ENCODE measurements at regions not wholly inside any gene's neighbourhood (a gene's known extent, or its start where the extent isn't known, plus 50 kb on each side); places are given as distances from the start of the nearest gene placed in this dataset.

- DNase-seq, result no peak
Observed at GRCh38 chr20:12763406-12763805, 245.4 kb upstream of the SPTLC3 start.

GRCh38 chr20:12764053-12764452 is 244.7 kb upstream of the SPTLC3 start:
- no peak for DNase-seq

DNA sequence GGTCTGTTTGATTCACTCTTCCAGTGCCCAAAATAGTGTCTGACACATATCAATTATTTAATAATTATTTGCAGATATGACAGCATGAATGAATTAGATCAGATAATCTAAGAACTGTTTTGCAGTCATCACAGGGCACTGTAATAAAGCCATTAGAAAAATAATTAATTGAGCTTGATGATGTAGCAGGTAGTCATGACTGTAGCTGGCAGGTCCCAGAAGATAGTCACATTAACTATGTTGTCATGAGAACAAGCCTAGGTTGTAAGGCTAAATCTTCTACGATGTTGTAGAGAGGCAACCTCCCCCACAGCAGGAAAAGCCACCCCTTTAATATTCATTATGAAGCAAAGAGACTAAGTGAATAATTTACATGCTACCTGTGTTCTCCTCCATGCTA is 243.9 kb upstream of the SPTLC3 start:
- no peak for DNase-seq

DNA sequence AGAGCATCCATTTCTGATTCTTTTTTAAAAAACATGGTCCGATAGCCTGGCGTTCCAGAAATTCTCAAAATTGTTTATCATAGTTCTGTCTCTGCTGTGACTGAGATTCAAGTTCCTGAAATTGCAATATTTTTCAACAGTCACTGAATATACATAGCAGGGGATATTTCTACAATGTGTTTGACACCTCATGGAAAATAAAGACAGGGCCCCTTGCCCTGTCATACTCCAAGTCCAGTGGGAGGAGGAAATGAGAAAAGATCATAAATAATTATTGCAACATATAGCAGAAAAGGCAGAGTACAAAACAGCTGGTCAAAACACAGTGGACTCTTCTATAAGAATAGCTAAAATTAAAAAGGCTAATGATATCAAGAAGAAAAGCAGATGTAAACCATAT is 234.8 kb upstream of the SPTLC3 start:
- no peak for DNase-seq

DNA sequence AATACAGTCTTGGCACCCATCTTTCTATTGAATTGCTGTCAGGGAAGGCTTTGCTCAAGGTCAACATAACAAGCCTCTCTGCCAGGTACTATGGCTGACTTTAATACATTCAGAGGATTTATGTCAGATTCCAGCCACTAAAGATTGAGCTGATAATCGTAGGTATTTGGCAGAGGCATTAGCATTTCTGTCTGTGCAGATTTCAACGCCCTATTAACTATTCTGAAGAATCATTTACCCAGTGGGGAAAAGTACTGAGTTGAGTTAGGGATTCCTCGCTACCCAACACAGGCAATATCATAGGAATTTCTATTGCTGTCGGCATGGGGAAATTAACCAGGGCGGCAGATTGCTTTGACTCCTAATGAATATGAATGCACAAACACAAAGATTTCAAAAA is 233.7 kb upstream of the SPTLC3 start:
- DNase-seq, result no peak

- DNase-seq, result no peak
Observed at GRCh38 chr20:12777016-12777415, 231.8 kb upstream of the SPTLC3 start.

DNA sequence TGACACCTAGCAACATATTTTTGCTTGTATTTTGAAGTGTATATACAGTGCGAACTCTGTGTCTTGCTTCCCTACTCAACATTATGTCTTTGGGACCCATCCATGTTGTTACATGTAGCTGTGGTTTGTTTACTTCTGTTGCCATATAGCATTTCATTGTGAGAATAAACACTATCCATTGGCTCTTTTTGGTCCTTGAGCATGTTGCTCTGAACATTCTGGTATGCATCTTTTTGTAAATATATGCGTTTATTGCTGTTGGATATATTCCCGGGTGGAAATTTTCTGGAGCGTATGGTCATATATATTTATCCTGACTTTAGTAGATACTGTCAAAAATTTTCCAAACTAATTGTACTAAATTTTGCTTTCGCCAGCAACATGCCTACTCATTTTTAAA is 222.5 kb upstream of the SPTLC3 start:
- DNase-seq, result no peak

DNA sequence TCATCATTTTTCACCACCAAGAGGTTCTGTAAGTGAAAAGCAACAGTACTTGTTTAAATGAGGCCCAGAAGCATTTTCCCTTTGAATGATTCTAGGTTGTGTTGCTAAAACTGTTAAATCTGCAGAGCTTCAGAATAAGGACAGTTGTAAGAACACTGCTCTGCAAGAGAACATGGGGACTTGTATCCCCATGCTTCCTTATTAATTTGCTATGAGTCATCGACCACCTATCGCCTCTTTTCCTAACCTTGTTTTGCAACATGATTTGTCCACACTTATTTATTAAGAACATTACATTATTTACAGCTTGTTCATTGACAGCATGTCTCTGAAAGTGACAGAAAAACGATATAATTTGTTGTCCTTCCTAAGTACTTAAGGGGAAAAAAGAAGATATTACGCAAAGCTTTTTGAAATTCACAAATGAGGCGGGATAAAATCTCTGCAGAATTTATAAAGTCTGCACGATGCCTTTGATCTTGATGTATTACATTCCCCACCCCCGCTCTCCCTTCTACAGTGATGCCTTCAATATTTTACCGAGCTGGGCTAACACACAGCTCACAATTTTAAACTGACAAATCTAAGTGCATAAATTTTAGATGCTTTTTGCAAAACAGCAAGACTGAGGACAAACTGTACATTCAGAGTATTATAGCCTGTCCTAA is 220.0 kb upstream of the SPTLC3 start:
- DNase-seq, result no peak

DNA sequence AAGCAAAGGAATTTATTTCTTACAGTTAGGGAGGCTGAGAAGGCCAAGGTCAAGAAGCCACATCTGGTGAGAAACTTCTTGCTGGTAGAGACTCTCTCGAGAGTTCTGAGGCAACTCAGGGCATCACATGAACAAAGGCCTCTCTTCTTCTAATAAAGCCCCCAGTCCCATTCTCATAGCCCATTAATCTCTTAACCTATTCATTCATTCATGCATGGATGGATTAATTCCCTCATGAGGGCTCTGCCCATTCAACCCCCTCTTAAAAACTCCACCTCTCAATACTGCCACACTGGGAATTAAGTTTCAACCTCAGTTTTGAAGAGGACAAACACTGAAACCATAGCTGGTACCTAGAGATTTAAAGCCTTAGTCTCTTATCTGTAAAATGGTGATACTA is 217.9 kb upstream of the SPTLC3 start:
- DNase-seq, result no peak

DNA sequence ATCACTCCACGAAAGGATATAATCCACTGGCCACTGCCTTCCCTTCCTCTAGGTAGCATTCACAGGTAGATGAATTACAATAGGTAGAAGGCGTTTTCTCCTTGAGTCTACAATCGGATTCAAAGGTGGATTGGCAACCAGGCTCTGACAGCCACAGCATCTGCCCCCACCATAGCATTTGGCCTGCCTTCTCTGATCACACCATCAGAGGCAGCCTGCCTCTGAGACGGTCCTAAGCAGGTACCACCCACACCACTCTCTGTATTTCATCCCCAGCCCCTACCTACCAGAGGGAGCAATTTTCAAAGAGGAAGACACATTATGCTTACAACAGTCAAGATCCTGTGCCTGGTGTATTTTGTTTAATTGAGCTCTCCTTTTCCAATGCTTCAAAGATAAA is 210.5 kb upstream of the SPTLC3 start:
- DNase-seq, result no peak

GRCh38 chr20:12808006-12808567 is 200.7 kb upstream of the SPTLC3 start:
- DNase-seq, result no peak

DNA sequence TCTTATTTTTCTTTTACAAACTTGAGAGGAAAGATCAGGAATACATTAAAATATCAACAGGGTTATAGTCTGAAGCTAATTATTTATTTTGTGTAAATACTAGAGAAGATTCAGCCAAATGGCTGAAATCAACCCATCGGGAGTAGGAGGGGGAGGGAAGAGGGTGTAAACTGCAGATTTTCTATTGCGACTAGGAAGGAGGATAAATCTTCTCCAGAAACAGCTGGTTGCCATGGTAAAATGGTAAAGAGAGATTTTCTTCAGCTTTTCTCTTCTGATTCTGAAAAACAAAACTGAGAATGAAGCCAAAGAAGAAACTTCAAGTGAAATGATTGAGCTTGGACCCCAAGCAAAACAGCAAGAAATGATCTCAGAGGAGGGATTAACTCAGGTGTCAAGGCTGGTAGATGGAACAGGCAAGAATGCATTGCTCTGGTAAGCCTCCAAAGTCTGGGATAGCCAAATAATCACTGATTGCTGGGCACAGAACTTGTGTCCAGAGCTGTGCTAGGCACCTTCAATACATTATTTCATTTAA is 193.5 kb upstream of the SPTLC3 start:
- DNase-seq, result no peak

- no peak for DNase-seq
Observed at GRCh38 chr20:12815778-12816408, 192.9 kb upstream of the SPTLC3 start.

DNA sequence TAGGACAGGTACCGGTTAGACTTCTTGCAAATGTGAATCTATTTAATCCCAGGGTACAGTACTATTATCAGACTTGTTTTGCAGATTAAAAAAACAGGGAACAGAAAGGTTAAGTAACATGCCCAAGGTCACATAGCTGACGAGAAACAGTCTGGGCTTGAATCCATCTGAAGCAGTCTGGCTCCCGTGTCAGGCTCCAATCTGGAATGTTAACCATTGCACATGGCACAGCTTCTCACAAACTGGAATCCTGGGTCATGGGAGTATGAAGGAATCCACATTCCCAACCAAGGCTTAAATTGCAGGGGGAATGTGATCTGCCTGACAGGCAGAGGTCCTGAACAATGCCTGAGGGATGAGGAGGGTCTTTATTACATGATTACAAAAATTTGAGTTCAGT is 187.5 kb upstream of the SPTLC3 start:
- no peak for DNase-seq

DNA sequence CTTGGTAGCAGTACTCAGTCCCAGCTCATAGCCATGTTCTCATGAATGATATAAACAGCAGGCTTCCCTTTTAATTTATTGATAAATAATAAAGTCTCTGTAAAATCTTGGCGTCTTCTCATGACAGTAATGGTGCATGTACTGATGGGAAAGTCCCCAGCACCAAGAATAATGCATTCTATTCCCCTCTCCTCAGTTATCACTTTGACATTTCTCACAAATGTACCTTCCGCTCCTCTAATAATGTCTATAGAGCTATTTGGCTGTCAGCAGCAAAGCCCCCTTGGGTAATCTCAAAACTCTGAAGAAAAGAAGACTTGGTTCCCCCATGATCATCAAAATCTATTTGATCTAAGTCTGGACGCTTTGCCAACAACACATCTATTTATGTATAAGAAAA is 185.0 kb upstream of the SPTLC3 start:
- DNase-seq, result no peak

GRCh38 chr20:12824328-12825225 is 184.2 kb upstream of the SPTLC3 start:
- no peak for DNase-seq

- no peak for DNase-seq
Observed at GRCh38 chr20:12825226-12825595, 183.6 kb upstream of the SPTLC3 start.

GRCh38 chr20:12827816-12828385 is 180.9 kb upstream of the SPTLC3 start:
- DNase-seq, result no peak

DNA sequence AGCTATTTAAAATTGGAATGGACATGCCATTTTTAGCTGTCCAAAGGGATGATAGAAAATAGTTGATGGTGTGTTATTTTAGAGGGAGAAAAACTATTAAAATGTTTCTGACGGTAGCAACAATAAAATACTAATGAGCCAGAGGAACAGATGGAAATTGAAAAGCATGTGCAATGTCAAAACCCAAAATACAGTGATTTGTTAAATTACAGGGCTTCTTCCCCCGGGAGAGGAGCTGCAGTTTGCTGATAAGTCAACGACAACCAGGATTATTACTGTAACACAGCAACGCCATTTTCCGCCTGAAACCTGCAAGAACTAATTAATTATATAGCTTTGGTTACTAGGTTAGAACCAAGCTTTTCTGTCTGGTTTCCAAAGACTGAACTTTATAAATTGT is 179.6 kb upstream of the SPTLC3 start:
- DNase-seq, result no peak

GRCh38 chr20:12833861-12834260 is 174.9 kb upstream of the SPTLC3 start:
- DNase-seq, result no peak

GRCh38 chr20:12835999-12836398 is 172.8 kb upstream of the SPTLC3 start:
- DNase-seq, result no peak

- no peak for DNase-seq
Observed at GRCh38 chr20:12837646-12838045, 171.1 kb upstream of the SPTLC3 start.

GRCh38 chr20:12838261-12838866 is 170.4 kb upstream of the SPTLC3 start:
- peak; percentile 3 for DNase-seq

All from activated CD4-positive, alpha-beta T cell treated with anti-CD3 and anti-CD28 coated beads for 48 hours (primary cell).